ENCODE measurements at regions not wholly inside any gene's neighbourhood (a gene's known extent, or its start where the extent isn't known, plus 50 kb on each side); places are given as distances from the start of the nearest gene placed in this dataset.

DNA sequence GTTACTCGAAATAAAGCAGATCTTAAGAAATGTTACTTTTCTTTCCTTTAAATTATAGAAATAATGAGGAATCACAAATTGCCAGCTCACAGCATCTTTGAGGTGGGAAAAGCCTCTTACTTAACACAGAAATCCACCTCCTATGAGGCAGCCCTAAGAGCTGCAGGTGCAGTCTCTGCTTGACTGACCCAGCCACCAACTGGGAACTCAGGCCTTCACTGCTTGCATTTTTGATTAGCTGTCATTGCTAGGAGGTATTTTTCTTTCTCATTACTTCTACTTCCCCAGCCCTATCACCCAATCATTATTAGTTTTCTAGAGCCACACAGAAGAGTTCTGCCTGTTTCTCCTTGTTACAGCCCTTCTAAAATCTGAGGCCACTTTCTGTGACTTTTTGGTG is 416.5 kb upstream of the KLF4 start:
- CTCF ChIA-PET, result interaction anchor here (0.6 to 0.7 kb wide), 2 partner anchors 181 to 450 kb away, joined by 4 read pairs; no protein-coding TSS in a partner anchor
- no peak overlapping the region for H3K27ac Mint-ChIP-seq (ENCODE audit: unreplicated experiment)
- BruUV-seq (replicated peaks), result no TSS peak
- no peaks in the 10 kb centered on the region for H3K9me3 Mint-ChIP-seq (ENCODE audit: low read depth, unreplicated experiment)
- DNase-seq, result no peak
- no peaks in the 10 kb centered on the region for H3K36me3 Mint-ChIP-seq (ENCODE audit: insufficient read depth, unreplicated experiment)
- no peaks in the 10 kb centered on the region for H3K27me3 Mint-ChIP-seq (ENCODE audit: unreplicated experiment)
- no peak overlapping the region for H3K4me3 Mint-ChIP-seq (ENCODE audit: low read depth, unreplicated experiment)
- no peak for TF ChIP-seq CTCF (IDR thresholded peaks at IDR 0.05; ENCODE audit: unreplicated experiment)
- no peaks in the 10 kb centered on the region for H3K4me1 Mint-ChIP-seq (ENCODE audit: low read depth, unreplicated experiment)
- intact Hi-C loops (cut with micrococcal nuclease; ENCODE audit: unreplicated experiment), result no loop called here

DNA sequence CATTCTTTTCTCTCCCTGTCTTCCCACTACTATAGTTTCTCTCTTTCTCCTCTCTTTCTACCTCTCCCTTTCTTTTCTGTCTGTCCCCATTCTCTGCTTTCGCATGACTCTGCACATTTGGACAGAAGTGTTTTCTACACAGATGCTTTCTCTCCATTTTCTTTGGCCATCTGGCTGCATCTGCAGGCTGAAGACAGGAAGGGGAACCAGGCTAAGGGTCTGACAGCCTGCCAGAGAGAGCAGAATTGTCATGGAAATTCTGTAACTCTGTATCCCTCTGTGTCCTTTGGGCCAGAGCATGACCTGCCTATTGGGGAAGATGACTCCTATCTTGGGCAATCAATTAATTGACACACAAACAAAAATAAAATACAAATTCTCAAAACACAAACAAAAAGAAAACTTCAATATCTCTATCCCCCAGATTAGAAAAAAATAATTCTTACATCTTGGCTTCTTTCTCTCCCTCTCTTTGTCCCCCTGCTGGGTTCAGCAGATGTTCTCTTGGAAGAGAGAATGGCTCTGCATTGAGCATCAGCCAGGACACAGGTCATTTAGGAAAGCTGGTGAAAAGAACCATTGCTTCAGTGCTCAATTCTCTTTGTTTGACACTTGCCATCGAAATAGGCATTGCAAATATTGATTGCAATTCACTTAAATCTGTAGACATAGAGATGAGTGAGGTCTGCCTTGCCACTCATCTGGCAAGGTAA is 415.9 kb upstream of the KLF4 start:
- Mint-ChIP-seq H3K9me3 (ENCODE audit: low read depth, unreplicated experiment) (no peaks in the 10 kb centered on the region), H3K36me3 (ENCODE audit: insufficient read depth, unreplicated experiment) (no peaks in the 10 kb centered on the region), H3K27me3 (ENCODE audit: unreplicated experiment) (peaks cover 2% of the 10 kb centered on the region), H3K4me1 (ENCODE audit: low read depth, unreplicated experiment) (no peaks in the 10 kb centered on the region), H3K4me3 (ENCODE audit: low read depth, unreplicated experiment) (no peak overlapping the region), H3K27ac (ENCODE audit: unreplicated experiment) (peak overlapping the region; percentile 17)
- CTCF ChIA-PET, result no interaction called here
- no peak for TF ChIP-seq CTCF (IDR thresholded peaks at IDR 0.05; ENCODE audit: unreplicated experiment)
- DNase-seq, result no peak
- BruUV-seq (replicated peaks), result no TSS peak
- intact Hi-C loops (cut with micrococcal nuclease; ENCODE audit: unreplicated experiment), result no loop called here

DNA sequence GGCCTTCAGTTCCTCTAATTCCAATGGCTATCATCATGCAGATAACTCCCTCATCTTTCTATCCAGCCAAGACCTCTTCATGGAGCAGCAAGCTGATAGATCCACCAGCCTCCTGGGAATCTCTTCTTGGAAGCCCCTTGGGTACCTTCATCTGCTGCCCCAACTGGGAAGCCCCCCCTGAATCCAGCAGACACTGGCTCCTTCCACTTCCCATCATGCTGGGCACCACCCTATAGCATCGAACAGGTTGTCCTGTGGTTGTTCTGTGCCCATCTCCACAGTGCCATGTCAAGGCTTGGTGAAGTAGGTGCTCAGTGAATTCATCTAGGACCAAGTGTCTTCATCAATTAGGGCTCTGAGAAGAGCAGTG is 410.4 kb upstream of the KLF4 start:
- TF ChIP-seq CTCF (IDR thresholded peaks at IDR 0.05; ENCODE audit: unreplicated experiment), result no peak
- BruUV-seq (replicated peaks), result no TSS peak
- no peaks in the 10 kb centered on the region for H3K36me3 Mint-ChIP-seq (ENCODE audit: insufficient read depth, unreplicated experiment)
- intact Hi-C loops (cut with micrococcal nuclease; ENCODE audit: unreplicated experiment), result no loop called here
- CTCF ChIA-PET, result no interaction called here
- H3K4me1 Mint-ChIP-seq (ENCODE audit: low read depth, unreplicated experiment), result peaks cover 12% of the 10 kb centered on the region
- H3K9me3 Mint-ChIP-seq (ENCODE audit: low read depth, unreplicated experiment), result no peaks in the 10 kb centered on the region
- no peak for DNase-seq
- H3K4me3 Mint-ChIP-seq (ENCODE audit: low read depth, unreplicated experiment), result no peak overlapping the region
- H3K27ac Mint-ChIP-seq (ENCODE audit: unreplicated experiment), result no peak overlapping the region
- peaks cover 14% of the 10 kb centered on the region for H3K27me3 Mint-ChIP-seq (ENCODE audit: unreplicated experiment)

DNA sequence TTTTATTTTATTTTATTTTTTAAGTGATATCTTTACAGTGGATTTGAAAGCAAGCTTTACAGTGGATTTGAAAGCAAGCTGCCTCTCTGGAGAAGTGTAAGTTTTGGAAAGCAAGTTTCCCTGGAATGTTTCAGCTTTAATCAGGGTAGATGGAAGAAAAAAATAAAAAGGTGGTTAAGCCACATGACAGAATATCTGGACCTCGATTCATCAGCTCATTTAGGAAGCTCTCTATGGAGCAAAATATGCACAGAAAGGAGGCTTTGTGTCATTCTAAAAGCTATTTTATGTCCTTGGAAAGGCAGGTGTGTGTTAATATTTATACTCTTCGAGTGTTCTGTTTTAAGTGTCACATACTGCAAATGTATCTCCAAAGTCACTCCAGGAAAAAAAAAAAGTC is 409.2 kb upstream of the KLF4 start:
- no TSS peak for BruUV-seq (replicated peaks)
- Mint-ChIP-seq H3K27me3 (ENCODE audit: unreplicated experiment) (peaks cover 14% of the 10 kb centered on the region), H3K4me3 (ENCODE audit: low read depth, unreplicated experiment) (no peak overlapping the region), H3K9me3 (ENCODE audit: low read depth, unreplicated experiment) (no peaks in the 10 kb centered on the region), H3K36me3 (ENCODE audit: insufficient read depth, unreplicated experiment) (no peaks in the 10 kb centered on the region), H3K4me1 (ENCODE audit: low read depth, unreplicated experiment) (peaks cover 12% of the 10 kb centered on the region), H3K27ac (ENCODE audit: unreplicated experiment) (no peak overlapping the region)
- CTCF ChIA-PET, result no interaction called here
- no peak for TF ChIP-seq CTCF (IDR thresholded peaks at IDR 0.05; ENCODE audit: unreplicated experiment)
- intact Hi-C loops (cut with micrococcal nuclease; ENCODE audit: unreplicated experiment), result no loop called here
- DNase-seq, result no peak
